RPMI7951 (cell line): ENCODE measurements at regions not wholly inside any gene's neighbourhood (a gene's known extent, or its start where the extent isn't known, plus 50 kb on each side); places are given as distances from the start of the nearest gene placed in this dataset.
"Not testable (repeated sequence)": the region's sequence is repeated elsewhere in the genome, so short reads cannot be mapped to it uniquely, and the experiment has no call there.

ENCODE experiments used
- DNase-seq: peaks from one replicate; pipeline ENCODE4 v3.0.0-alpha.2; 2012; ENCODE audit warnings: low read depth

DNA sequence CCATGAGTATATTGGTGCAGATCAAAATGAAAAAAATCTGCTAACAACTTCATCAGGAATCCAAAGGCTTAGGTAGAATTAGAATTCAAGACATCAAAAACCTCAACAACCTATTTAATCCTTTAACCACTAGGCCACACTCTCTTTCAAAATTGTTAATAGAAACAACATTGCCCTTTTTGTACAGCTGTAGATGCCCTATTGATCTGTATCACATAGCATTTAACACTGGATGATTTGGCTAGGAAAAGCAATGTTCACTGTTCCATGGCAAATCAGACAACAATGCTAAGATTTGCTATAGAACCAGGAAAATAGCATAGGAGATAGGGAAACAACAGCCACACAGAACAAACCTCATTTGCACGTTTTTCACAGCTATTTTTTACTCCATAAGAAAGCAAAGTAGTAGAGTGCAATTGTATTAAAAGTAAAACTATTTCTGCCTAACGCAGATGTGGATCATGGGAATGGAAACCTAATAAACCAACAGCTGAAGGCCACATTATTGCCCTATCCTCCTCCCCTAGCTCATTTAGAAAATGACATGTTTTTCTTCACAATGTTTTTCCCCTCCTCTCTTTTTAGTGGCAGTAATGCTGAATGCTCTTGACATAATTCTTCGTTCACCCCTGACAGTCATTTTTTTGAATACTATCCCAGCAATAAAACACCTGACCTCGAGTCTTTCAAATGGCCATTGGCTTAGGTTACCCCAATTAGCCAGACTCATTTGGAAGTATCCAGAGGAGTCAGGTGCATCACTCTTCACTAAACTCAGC, 373.0 kb upstream of the CCNH start:
- no peak for DNase-seq

- no peak for DNase-seq
Observed at GRCh38 chr5:87784879-87785495, 372.3 kb upstream of the CCNH start.

GRCh38 chr5:87784311-87784710, 371.6 kb upstream of the CCNH start:
- no peak for DNase-seq

- no peak for DNase-seq
Observed at GRCh38 chr5:87782916-87783315, 370.2 kb upstream of the CCNH start.

- DNase-seq = no peak
Observed at GRCh38 chr5:87781976-87782375, 369.2 kb upstream of the CCNH start.

DNA sequence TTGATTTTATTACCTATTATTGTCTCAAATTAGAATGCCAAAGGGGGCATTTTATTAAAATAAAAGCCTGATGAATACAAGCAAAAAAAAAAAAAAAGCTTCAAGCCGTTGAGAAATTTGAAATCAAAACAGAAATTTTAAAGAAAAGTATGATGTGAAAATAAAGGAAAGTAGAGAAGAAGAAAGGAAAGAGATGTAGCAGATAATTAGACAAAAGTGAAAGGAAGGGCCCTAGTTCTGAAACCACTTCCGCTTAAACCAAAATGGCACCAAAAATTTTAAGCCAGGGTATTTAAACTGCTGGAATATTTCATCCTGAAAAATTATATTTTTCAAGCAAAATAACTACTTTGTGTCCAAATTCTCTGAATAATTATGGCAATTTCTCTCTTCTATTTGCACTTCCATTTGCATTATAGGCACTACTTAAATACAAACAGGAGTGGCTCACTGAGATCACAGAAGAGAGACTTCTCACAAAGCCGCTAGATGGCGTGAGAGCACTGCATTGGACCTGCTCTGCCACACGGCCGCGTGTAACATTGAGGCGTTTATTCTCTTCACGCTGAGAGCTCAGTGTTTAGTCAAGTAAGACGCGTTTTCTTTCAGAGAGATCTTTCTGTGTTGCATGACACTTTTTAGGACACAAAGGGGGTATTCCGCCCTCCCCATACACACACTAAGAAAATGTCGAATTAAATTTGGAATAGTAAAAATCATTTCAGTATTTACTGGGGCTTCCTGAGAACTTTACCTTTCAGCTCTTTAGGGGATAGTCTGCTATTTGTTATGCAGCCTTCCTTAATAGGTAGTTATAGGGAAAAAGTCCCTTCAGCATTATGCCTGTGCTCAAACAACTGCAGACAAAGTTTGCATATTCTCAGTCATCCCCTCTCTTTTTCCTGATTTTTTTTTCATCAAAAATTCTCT, 368.4 kb upstream of the CCNH start:
- peak; percentile 72 for DNase-seq

DNA sequence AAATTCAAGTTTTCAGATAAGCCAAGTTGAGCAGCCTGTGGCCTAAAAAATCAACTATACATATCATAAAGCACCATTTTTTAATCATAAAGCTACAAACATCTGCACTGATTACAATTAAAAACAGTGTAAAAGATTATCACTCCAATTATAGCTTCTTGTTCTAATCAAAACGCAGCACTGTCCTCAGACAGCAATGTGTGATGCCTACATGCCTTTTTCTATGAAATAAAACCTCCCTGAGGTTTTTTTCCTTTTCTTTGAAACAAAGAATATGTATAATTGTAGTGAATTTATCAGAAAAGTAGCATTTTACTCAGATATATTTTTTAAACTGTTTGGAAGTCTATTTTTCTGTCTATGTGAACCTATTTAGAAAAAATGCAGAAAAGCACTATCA, 366.1 kb upstream of the CCNH start:
- DNase-seq = no peak

GRCh38 chr5:87777877-87778276, 365.1 kb upstream of the CCNH start:
- DNase-seq = no peak

- DNase-seq = no peak
Observed at GRCh38 chr5:87776785-87777184, 364.1 kb upstream of the CCNH start.

GRCh38 chr5:87776302-87776701, 363.6 kb upstream of the CCNH start:
- DNase-seq = not testable (repeated sequence)

DNA sequence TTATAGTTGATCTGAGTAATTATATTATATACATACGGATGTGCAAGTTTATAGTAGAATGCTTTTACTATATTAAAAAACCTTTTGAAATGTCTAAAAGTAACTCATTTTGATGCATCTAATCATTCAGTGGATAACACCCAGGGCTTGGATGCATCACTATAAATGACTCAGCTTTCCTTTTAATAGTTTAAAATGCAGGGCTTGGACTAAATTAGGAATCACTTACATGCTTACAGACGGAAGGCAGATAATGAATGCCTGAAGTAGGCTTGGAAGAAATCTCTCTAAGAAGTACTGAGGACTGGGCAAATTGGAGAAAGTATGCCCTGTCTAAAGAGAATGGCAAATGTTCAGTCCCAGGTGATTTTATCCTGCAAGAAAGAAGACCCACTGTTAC, 362.5 kb upstream of the CCNH start:
- DNase-seq = no peak

GRCh38 chr5:87774804-87775203, 362.1 kb upstream of the CCNH start:
- DNase-seq = no peak

GRCh38 chr5:87770601-87771121, 357.9 kb upstream of the CCNH start:
- DNase-seq = no peak

DNA sequence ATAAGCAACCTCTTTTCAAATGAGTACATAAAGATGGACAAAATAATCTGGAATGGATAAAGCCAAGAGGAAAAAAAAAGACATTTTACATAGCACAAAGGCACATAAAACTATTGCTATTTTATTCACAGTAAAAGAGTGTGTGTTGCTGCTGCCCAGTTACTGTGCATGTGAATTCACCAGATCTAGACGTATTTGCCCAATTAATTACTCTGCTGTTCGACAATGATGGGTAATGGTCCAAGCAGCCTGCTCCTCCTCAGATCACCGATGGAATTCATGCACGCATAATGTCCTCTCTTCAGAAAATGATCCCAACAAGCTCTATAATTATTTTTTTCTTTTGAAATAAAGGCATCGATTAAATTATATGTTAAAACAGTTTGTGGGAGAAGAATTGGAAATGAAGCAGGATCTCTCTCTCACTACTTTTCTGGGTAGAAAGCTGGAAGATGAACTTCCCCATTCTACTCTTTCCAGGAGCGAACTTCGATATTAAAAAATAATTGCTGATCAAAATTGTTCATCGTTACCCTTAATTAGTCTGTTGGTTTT, 357.4 kb upstream of the CCNH start:
- no peak for DNase-seq

GRCh38 chr5:87769157-87769556, 356.4 kb upstream of the CCNH start:
- DNase-seq = no peak

- no peak for DNase-seq
Observed at GRCh38 chr5:87768190-87768589, 355.5 kb upstream of the CCNH start.

GRCh38 chr5:87765009-87765408, 352.3 kb upstream of the CCNH start:
- no peak for DNase-seq

GRCh38 chr5:87762631-87763030, 349.9 kb upstream of the CCNH start:
- no peak for DNase-seq

- DNase-seq = no peak
Observed at GRCh38 chr5:87756951-87757350, 344.2 kb upstream of the CCNH start.

DNA sequence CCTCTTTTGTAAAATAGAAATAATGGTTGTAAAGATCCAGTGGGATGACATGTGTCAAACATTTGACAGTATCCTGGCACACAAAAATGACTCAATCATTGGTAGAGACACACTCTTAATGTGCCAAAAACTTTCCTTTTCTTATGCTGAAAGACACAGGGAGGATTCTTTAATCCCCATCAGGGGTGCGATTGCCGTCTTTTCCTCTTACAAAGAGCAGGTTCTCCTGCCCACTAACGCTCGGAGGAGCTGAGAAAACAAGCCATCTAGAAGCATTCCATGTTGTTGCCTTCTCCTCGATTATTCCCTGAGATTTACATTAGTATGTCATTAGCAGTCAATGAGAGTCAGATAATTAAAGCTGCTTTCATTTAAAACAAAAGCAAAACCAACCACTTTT, 342.6 kb upstream of the CCNH start:
- no peak for DNase-seq

- DNase-seq = no peak
Observed at GRCh38 chr5:87754009-87754757, 341.5 kb upstream of the CCNH start.
